Ascending aorta (tissue), 2 donors: ENCODE measurements at regions not wholly inside any gene's neighbourhood (a gene's known extent, or its start where the extent isn't known, plus 50 kb on each side); places are given as distances from the start of the nearest gene placed in this dataset.
A peak's percentile ranks its signal among the peaks of the same experiment; 100 is the strongest.

Experiments
- DNase-seq, 2 donors: peaks; one replicate each; pipeline ENCODE4 v3.0.0-alpha.2; 2019; ENCODE audit warnings: low spot score in 2 of 2
- H3K27ac ChIP-seq, 2 donors: fragments of 200-600 bp; sonication (generic); one replicate each; pipeline ENCODE4 v1.5.1; 2016 to 2017; ENCODE audit warnings: mild to moderate bottlenecking in 1 of 2
- H3K27me3 ChIP-seq: fragments of 200-600 bp; sonication (generic); one replicate; pipeline ENCODE4 v1.5.1; 2017
- H3K36me3 ChIP-seq, 2 donors: fragments of 200-600 bp; sonication (generic); one replicate each; pipeline ENCODE4 v1.5.1; 2016
- H3K4me1 ChIP-seq, 2 donors: fragments of 200-600 bp; sonication (generic); one replicate each; pipeline ENCODE4 v1.5.1; 2016 to 2017; ENCODE audit warnings: mild to moderate bottlenecking in 1 of 2
- H3K4me3 ChIP-seq, 2 donors: fragments of 200-600 bp; sonication (generic); one replicate each; pipeline ENCODE4 v1.5.1; 2016 to 2017; ENCODE audit warnings: mild to moderate bottlenecking in 1 of 2
- H3K9me3 ChIP-seq, 2 donors: fragments of 200-600 bp; sonication (generic); one replicate each; pipeline ENCODE4 v1.5.1; 2016
- CTCF ChIP-seq, 3 experiments: fragments of 200-600 bp in 2 of 3; fragments of 450-650 bp in 1 of 3; sonication (generic) in 2 of 3; IDR thresholded peaks; one replicate each; pipeline ENCODE4 v1.5.1; 2016 to 2019; ENCODE audit warnings: antibody characterized with exemption in 3 of 3, mild to moderate bottlenecking in 1 of 3, moderate library complexity in 1 of 3
- intact Hi-C: fragments of 100-400 bp; cut with DNase I; formaldehyde crosslinking; loops from one replicate; pipeline ENCODE4 v1.15.1; 2023

DNA sequence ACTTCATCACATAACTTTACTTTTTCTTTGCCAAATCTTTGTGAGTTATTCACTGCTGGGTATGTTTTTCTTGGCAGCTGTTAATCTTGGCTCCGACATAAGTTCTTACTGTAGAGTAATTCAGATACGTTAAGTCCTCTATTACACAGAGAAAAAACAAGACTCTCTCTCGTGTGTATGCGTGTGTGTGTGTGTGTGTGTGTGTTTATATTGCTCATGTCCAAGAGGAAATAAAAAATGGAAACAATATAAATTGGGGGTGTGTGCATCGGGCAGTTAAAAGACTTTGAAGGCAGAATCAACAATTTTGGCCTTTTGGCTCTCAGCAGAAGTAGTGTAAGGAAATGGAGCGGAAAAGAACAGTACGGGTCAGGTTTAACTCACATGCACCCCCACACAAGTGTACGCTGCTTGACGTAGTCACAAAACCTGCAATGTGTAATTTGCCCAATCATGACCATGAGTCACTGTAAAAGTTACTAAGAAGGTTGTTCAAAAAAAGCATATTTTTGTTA is 67.2 kb upstream of the IFNE start:
- no peak overlapping the region for H3K27ac ChIP-seq
- no peaks in the 10 kb centered on the region for H3K36me3 ChIP-seq
- TF ChIP-seq CTCF (IDR thresholded peaks at IDR 0.05) = no peak
- intact Hi-C loops = no loop called here
- no peak overlapping the region for H3K4me3 ChIP-seq
- H3K4me1 ChIP-seq = peaks cover 0 to 8% of the 10 kb centered on the region in 2 donors
- DNase-seq = peak in 1 of 2 donors; percentile 71
- H3K9me3 ChIP-seq = no peaks in the 10 kb centered on the region
- H3K27me3 ChIP-seq = no peaks in the 10 kb centered on the region

DNA sequence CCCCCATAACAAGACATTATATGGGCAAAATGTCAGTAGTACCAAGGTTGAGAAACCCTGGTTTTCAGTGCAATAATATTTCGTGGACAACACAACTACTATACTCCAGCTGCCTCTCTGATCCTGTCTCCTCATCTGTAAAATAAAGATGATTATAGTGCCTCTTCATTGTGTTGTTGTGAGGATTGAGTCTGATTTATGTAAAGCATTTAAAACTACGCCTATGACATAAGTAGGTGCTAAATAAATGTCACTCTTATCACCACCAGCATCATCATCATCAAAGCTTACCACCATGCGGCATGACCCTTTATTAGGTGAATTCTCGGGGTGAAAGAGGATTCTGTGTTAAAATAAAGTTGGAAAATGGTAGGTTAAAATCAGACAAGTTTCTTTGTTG is 67.8 kb upstream of the IFNE start:
- intact Hi-C loops = loop anchor here (10.0 kb wide), 3 partner anchors 155 to 435 kb away; no protein-coding TSS in a partner anchor
- Histone ChIP-seq H3K4me3 (no peak overlapping the region), H3K27me3 (no peaks in the 10 kb centered on the region), H3K27ac (no peak overlapping the region), H3K4me1 (peaks cover 0 to 8% of the 10 kb centered on the region in 2 donors), H3K9me3 (no peaks in the 10 kb centered on the region), H3K36me3 (no peaks in the 10 kb centered on the region)
- DNase-seq = no peak
- TF ChIP-seq CTCF (IDR thresholded peaks at IDR 0.05) = no peak

- Histone ChIP-seq H3K27me3 (no peaks in the 10 kb centered on the region), H3K36me3 (no peaks in the 10 kb centered on the region), H3K9me3 (no peaks in the 10 kb centered on the region), H3K27ac (no peak overlapping the region), H3K4me3 (no peak overlapping the region), H3K4me1 (peaks cover 0 to 8% of the 10 kb centered on the region in 2 donors)
- DNase-seq = no peak
- intact Hi-C loops = loop anchor here (10.0 kb wide), 3 partner anchors 156 to 434 kb away; no protein-coding TSS in a partner anchor
- no peak for TF ChIP-seq CTCF (IDR thresholded peaks at IDR 0.05)
These were observed 68.3 kb upstream of the IFNE start for GRCh38 chr9:21550392-21550791.

GRCh38 chr9:21551401-21551800 is 69.3 kb upstream of the IFNE start:
- intact Hi-C loops = loop anchor here (10.0 kb wide), 3 partner anchors 157 to 433 kb away; no protein-coding TSS in a partner anchor
- no peak for DNase-seq
- Histone ChIP-seq H3K27me3 (no peaks in the 10 kb centered on the region), H3K4me3 (no peak overlapping the region), H3K27ac (no peak overlapping the region), H3K4me1 (peaks cover 0 to 8% of the 10 kb centered on the region in 2 donors), H3K9me3 (no peaks in the 10 kb centered on the region), H3K36me3 (no peaks in the 10 kb centered on the region)
- TF ChIP-seq CTCF (IDR thresholded peaks at IDR 0.05) = no peak

- H3K27me3 ChIP-seq = no peaks in the 10 kb centered on the region
- H3K36me3 ChIP-seq = no peaks in the 10 kb centered on the region
- no peak overlapping the region for H3K4me3 ChIP-seq
- TF ChIP-seq CTCF (IDR thresholded peaks at IDR 0.05) = no peak
- peaks cover 0 to 8% of the 10 kb centered on the region in 2 donors for H3K4me1 ChIP-seq
- DNase-seq = no peak
- no peak overlapping the region for H3K27ac ChIP-seq
- intact Hi-C loops = loop anchor here (10.0 kb wide), 3 partner anchors 158 to 432 kb away; no protein-coding TSS in a partner anchor
- H3K9me3 ChIP-seq = no peaks in the 10 kb centered on the region
These were observed 70.4 kb upstream of the IFNE start for GRCh38 chr9:21552244-21553170.
